GM12873 (cell line): ENCODE measurements at regions not wholly inside any gene's neighbourhood (a gene's known extent, or its start where the extent isn't known, plus 50 kb on each side); places are given as distances from the start of the nearest gene placed in this dataset.

Source experiments
- TF ChIP-seq, protein P1 (sequence below): IDR thresholded peaks from 2 replicates; pipeline ENCODE4 v1.5.1; 2012; ENCODE audit warnings: low read depth, mild to moderate bottlenecking, moderate library complexity, low read length, control low read depth; ENCODE audit not compliant: insufficient read depth; ENCODE audit errors: missing control alignments

DNA sequence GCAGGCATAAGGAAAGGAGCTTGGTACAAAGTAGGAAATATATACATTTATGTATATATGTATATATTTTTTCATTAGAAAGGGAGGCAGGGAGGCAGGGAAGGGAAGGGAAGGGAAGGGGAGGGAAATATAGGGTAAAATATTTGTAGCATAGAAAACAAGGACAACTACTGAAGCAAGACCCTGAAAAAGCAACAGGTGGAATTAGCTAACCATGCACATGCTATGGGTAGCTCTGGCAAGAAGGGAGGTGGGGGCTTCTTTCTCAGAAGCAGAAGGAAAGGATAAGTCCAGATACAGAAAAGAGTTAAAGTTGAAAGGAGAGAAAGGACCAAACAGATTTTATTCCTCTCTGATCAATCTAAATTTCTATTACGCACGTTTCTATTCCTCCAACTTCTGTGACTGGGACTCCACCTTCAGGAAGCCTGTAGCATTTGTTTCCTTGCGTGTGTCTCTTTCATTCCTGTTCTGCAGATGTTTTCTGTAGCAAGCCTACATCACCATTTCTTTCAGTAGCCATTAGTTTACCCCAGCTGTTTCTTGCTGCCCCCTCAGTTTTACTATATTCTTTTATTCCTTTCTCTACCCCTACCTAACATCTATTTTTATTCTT is 82.9 kb downstream of the OR13H1 start:
- TF ChIP-seq, protein P1, sequence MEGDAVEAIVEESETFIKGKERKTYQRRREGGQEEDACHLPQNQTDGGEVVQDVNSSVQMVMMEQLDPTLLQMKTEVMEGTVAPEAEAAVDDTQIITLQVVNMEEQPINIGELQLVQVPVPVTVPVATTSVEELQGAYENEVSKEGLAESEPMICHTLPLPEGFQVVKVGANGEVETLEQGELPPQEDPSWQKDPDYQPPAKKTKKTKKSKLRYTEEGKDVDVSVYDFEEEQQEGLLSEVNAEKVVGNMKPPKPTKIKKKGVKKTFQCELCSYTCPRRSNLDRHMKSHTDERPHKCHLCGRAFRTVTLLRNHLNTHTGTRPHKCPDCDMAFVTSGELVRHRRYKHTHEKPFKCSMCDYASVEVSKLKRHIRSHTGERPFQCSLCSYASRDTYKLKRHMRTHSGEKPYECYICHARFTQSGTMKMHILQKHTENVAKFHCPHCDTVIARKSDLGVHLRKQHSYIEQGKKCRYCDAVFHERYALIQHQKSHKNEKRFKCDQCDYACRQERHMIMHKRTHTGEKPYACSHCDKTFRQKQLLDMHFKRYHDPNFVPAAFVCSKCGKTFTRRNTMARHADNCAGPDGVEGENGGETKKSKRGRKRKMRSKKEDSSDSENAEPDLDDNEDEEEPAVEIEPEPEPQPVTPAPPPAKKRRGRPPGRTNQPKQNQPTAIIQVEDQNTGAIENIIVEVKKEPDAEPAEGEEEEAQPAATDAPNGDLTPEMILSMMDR, result no peak

DNA sequence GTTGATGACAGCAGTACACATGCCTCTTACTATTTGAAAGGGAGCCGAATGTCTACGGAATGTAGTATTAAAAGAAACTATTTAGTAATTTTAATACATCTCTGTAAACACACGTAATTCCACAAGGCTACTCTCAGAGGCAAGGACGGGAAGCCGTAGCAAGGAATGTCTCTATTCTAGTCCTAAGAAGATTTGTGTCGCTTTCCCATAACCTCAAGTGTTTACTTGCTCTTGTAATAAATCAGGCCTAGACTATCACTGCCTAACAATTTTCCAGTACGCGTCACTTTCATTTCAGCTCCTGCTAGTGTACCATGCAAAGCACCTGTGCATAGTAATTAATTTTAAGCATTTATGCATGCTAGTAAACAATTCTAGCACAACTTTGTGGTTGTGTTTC is 86.7 kb downstream of the OR13H1 start:
- TF ChIP-seq, protein P1, result no peak

DNA sequence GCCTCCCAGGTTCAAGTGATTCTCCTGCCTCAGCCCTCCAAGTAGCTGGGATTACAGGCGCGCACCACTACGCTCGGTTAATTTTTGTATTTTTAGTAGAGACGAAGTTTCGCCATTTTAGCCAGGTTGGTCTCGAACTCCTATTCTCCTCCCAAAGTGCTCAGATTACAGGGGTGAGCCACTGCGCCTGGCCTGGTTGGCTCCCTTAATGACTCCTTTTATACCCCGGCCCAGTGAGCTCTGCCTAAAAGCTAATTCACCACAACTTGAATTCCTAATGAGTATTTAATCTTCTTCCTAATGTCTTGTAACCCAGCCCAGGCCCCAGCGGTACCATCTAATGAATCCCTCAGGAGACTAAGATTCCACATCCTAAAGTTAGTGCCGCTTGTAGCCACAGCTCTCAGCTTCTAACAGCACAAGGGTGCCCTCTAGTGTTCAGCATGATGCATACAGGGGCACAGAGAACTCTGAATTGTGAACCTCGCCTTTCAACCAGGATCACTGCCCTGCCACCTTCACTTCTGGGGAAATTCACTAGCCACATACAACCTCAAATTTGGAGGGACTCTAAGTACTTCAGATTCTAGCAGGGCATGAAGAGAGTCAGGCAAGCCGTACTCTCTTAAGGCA is 89.5 kb downstream of the OR13H1 start:
- TF ChIP-seq, protein P1, result peak; percentile 89

DNA sequence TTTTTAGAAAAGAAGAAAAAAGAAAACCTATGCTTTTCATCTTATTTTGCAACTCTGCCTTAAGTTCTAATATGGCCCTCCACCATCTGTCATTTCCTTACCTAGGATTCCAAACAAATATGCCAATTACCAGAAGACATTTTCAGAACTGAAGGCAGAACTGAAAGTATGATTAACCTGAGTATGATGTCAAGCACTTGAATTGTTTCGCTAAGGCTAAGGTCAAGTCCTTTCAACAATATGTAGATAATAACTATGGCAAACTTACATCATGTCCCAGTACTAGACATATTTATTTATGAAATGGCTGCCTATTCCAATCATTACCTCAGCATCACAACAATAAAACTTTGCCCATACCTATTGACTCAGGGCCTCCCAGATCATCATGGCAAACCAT is 91.0 kb downstream of the OR13H1 start:
- TF ChIP-seq, protein P1, result no peak

DNA sequence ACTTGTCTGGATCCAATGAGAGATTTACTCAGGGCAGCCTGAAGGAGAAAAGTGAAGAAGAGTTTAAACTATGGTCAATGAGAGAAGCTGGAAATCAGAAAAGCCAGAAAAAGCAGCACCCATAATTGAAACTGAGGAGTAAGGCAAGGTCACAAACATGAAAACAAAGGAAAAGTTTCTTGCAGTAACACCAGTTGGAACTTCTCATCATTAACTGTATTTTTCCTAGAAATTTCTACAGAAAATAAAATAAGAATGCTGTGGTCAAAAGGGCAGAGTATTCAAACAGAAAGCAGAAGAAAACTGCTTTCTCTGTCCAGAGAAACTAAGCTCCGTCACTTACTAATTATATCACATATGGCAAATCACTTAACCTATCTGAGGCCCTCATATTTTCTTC is 102.2 kb downstream of the OR13H1 start:
- TF ChIP-seq, protein P1, result no peak

DNA sequence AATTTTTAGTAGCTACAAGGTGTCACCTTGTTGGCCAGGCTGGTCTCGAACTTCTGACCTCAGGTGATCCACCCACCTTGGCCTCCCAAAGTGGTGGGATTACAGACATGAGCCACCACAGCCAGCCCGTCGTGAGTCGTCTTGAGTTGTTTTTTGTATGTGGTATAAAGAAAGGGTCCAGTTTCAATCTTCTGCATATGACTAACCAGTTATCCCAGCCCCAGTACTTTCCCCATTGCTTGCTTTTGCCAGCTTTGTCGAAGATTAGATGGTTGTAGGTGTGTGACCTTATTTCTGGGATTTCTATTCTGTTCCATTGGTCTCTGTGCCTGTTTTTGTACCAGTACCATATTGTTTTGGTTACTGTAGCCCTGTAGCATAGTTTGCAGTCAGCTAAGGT is 105.9 kb downstream of the OR13H1 start:
- TF ChIP-seq, protein P1, result no peak

DNA sequence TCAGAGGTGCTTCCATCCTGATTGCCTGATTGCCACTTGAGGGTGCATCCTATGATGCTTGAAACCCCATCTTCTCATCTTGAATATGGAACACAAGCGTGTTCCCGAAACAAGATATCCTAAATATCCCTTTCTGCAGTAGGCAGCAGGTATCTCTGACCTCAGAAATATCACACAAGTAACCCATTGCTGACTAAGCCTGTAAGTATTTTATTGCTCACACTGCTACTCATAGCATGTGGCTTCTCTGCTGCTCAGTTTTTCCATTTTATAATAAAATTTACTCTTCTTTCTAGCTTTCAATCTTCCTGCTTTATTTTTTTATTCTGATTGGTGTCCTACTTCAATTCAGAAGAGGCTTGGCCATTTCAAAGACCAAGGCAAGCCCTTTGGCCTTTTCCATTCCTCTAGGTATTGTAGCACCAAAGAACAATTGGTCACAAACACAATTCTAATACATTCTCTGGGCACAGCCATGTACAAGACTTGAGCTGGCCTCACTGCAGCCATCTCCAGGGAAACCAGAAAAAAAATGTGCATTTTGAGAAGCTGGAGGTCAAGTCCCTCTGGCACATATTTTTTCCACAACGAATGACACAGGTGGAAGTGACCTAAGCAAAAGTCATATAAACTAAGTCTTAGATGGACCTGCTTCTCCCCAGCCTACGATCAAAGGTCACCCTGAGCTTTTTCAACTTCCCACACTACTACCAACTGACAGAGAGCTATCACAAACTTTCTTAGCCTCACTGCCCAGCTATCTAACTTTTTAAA is 107.0 kb downstream of the OR13H1 start:
- TF ChIP-seq, protein P1, result no peak
